HG02759 (cell line): ENCODE measurements at regions not wholly inside any gene's neighbourhood (a gene's known extent, or its start where the extent isn't known, plus 50 kb on each side); places are given as distances from the start of the nearest gene placed in this dataset.

Experiments used
- ATAC-seq: cut with Tn5 transposase; IDR thresholded peaks from one replicate; pipeline ENCODE4 v1.9.1; 2021; ENCODE audit warnings: mild to moderate bottlenecking, moderate library complexity; ENCODE audit not compliant: unreplicated experiment

DNA sequence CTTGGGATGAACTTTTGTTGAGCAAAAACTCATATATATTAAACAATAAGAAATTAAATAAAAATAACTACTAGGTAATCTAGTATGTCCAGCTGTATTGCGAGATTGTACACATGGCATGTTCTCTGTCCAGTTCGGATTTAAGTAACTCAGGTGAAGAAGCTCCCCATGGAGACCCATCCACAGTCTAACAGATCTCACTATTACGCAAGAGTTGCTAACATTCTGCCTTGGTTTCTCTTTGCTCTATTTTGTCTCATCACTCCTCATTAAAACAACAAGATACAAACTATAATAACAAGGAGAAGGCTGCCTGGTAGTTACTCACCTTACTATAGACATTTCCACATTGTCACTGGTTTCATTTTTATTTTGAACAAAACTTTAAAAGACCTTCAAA, 1372.3 kb upstream of the CELF2 start:
- no peak for ATAC-seq

DNA sequence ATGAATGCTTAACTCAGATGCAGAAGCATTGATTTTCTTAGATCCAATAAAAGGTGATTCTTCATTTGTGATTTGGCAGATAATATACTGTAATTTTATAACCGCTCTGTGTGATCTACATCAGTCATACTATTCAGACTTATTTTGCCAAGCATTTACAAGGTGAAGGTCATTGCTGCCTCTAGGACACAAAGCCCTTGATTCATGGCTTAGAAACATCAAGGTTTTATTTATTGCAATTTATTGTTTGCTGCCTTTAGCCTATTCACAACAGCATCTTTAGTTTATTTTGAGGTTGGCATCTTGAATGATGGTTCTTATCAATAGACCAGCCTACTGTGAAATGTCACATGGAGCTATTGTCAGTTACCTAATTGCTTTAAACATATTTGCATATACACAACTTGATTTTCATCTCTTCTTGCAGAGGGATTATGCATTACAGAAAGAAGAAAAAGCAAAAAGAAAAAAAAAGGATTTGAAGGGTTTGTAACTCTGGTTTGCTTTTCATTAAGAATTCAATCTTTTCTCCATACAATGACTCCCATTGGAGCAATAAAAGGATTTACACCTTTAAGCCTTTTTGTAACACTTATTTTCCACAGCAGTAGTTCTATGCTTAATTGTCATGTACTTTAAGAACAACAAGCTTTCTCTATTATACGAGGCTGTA, 1371.6 kb upstream of the CELF2 start:
- no peak for ATAC-seq

DNA sequence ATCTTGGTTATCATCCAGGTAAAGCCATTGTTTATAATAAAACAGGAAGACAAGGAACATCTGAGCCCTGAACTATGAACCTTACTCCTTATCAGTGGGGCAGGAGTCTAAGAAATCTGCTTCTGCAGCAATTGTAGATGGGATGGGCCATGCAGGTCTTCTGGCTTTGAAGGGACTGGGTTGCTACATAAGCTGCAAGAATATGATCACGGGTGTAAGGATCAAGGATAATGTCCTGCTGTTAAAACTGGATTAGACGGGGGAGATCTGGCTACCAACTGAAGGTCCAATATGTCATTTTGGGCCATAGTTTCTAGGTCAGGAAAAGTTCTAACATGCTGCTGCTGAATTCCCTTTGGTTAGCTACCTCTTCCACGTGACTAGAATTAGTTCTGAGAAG, 1363.4 kb upstream of the CELF2 start:
- no peak for ATAC-seq

DNA sequence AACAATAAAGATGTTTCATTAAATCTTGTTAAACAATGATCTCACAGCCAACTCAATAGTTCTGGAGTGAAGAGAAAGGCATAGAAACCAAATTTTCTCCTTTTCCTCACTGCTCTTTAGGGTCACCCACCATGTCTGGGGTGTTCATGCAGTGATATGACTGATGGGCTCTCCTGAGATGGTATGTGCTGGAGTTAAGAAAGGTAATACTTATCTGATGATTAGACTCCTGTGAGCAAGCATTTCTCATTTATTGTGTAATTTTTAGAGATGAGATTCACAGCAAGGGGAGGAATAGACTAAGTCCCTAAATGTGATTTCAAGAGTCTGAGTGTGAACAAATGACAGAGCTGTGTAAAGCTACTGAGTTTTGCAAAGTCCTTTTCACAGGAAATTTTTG, 1361.3 kb upstream of the CELF2 start:
- ATAC-seq, result no peak

DNA sequence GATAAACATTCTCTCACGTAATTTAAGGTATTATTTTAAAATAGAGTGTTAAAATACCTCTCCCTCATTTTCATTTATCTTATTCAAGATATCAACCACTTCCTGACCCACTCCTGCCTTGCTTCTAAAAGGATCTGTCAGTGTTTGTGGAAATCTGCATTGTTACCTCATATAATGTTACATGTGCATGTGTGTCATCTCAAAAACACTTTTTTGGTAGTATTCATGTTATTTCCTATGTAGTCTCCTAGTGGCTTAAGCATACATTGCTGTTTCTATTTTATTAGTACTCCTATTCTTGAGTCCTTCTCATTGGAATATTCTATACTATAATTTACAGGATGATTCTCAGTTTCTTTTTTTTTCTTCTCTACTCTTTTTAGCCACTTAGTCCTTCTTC, 1360.7 kb upstream of the CELF2 start:
- ATAC-seq, result no peak

DNA sequence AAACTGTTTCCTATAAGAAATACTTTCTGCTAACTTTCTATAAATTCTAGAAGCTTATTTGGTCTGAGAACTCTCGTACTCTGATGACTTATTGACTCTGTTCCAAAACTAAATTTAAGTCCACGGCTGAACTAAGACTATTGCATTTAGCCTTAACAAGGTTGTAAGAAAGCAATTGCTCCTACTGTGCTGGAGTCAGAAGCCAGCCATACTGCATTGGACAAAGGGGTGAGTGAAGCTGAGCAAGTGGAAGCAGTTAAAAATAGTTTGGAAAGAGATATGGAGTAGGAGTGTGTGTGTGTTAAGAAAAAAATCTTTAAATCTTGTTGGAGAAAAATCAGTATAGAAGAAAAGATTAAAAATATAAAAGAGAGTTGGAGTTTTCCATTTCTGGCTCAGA, 1360.1 kb upstream of the CELF2 start:
- ATAC-seq, result no peak

DNA sequence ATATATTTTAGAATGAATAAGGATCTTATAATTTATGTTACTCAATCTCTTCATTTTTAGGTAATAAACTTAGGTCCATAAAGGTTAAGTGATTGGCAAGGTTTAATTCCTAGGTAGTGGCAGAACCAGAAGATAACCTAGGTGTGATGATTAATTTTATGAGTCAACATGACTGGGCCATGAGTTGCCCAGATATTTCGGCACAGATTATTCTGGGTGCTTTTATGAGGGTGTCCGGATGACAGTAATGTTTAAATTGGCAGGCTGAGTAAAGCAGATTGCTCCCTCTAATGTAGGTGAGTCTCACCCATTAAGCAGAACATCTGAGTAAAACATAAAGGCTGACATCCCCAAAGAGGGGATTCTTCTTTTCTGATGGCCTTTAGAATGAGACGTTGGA, 1349.3 kb upstream of the CELF2 start:
- no peak for ATAC-seq

DNA sequence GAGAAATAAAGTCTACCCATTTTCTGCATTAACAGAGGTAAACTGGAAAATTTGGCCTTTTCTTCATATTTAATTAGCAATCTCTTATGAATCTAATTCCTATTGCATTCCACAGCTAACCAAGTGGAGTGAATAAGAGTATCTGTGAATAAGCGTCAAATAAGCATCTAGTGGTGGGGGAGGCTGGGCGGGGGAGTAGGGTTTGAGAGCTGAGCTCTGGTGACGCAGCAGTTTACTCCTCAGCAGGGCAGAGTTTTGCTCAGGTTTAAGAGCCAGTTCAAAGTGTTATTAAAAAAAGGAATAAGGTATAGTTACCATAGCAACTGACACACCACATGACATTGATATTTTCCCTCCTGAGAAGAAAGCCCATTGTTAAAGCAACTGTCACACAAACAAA, 1346.8 kb upstream of the CELF2 start:
- ATAC-seq, result no peak

DNA sequence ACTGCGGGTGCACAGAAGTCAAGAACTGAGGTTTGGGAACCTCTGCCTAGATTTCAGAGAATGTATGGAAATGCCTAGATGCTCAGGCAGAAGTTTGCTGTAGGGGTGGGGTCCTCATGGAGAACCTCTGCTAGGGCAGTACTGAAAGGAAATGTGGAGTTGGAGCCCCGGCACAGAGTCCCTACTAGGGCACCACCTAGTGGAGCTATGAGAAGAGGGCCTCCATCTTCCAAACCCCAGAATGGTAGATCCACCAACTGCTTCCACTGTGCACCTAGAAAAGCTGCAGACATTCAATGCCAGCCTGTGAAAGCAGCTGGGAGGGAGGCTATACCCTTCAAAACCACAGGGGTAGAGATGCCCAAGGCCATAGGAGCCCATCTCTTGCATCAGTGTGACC, 1336.0 kb upstream of the CELF2 start:
- ATAC-seq, result no peak

DNA sequence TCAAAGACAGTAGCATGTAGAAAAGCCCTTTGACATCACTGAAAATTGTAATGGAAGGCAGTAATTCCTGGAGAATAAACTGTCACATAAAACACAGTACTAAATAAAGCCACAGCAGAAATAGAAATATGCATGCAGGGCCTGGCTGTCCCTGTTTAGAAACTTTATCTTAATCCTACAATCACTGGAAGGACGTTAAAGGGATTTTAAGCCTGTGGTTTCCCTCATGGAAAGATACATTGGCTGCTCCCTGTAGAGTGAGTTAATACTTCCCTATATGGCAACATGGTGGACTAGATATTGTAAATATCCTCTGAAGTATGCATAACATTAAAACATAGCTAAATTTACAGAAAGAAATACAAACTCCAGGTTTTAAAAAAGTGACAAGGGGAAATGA, 1334.9 kb upstream of the CELF2 start:
- ATAC-seq, result no peak

DNA sequence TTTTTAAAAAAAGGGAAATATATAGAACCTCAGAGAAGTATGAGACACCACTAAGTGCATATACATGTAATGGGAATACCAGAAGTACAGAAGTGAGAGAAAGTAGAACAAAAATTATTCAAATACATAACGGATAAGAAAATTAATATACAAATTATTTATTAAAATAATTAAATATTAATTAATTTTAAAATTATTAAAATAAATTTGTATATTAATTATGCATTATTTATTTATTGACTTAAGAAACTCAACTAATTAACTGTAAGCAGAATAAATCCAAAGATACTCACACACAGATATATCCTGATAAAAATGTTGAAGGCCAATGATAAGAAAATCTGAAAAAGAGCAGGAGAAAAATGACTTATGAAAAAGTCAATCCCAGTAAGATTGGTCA, 1333.5 kb upstream of the CELF2 start:
- ATAC-seq, result no peak

DNA sequence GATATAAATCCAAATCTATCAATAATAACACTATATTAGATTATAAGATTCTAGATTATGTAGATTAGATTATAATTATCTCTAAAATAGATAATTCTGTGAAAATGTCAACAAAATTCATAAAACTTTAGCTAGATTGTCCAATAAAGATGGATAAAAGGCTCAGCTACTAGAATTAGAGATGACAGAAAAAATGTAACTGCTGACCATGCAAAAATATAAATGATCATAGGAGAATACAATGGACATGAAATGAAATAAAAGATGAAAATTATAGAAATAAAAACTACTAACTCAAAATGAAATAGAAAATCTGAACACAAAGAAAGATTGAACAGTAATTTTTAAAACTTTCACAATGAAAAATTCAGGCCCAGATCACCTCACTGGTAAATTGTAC, 1332.1 kb upstream of the CELF2 start:
- ATAC-seq, result no peak

DNA sequence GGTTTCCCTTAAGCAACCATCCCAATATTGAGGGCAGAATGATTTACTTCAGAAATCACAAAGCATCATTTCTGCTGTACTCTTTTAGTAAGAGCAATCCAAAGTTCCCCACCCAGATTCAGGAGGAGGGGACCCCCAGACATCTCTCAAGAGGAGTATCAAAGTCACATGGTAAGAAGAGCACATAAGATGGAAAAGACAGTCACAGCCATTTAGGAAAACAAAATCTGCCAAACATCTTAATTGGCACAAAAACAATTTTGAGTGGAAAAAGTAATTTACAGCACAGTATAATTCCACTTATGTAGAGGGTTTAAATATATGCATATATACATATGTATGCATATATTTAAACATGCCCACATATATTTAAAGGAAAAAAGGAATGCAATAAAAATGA, 1329.0 kb upstream of the CELF2 start:
- ATAC-seq, result no peak

DNA sequence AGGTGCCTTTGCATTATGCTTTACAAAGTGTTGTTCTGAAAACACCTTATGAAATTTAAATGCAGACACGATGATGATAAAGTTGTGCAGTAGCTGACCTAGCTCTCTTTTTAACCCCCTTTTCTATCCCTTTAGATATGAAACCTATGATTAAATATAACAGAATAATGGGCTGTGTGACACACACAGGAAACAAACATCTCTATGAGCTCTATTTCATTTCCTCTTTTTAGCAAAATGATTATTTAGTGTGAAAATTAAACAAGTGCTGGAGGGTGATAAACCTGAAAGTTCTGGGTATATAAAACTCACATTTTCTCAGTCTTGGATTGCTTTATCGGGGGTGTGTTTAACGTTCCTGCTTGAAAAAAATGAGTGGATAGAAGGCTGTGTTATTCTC, 1310.5 kb upstream of the CELF2 start:
- no peak for ATAC-seq

DNA sequence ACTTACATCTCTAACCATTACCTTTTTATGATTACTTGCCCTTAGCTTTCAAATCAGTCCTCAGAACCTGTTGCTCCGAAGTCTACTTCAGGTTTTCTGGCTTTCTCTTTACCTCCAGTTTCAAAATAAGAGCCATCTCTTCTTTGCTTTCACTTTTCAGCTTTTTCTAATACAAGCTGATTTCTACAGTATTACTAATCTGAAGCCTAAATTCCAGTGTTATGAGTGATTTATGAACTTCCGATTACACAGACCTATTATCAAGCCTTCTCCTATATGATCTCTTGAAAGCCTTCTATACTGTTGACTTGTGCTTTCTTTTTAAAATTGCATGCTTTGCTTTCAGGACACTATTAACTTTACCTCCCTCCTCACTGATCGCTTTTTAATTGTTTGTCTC, 1307.8 kb upstream of the CELF2 start:
- ATAC-seq, result no peak

DNA sequence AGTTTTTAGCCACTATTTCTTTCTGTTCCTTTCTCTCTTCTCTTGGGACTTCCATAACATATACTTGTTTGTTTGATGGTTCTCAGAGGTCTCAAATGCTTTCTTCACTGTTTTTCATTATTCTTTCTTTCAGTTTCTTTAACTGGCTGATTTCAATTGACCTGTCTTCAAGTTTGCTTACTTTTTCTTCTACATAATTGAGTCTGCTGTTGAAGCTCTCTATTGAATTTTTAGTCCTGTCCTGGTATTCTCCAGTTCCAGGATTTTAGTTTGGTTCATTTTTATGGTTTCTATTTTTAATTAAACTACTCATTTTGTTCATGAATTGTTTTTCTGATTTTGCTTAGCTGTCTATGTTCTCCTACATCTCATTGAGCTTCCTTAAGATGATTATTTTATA, 1305.3 kb upstream of the CELF2 start:
- no peak for ATAC-seq

DNA sequence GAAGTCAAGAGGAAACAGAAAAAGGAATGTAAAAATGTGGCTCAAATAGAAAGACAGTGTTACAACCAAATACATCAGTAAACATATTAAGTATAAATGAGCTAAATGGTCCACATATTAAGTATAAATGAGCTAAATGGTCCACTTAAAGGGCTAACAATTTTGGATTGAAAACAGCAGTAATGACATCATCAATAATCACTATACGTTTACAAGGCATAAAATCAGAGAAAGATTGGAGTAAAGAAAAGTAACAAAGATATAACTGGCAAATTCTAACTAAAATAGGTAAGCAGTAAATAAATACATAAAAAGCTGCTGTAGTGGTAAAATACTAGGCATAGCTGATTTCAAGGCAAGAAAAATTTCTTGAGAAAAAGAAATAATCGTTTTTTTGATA, 1298.4 kb upstream of the CELF2 start:
- ATAC-seq, result no peak

DNA sequence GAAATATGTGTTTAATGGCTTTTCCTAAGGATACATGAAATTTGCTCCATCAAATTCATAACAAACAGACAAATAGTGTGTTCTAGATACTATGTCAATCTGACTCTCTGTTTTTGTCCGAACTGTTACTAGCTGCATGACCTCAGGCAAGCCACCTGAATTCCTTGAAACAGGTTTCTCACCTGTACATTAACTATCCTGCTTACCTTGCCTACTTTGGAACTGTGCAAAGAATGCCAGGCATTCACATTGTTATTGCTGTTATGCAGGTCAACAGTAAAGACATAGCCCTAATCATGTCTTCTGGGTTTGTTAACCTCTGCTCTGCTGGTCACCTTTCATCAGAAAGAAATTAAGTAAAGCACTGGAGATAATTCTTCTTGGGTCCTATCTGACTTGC, 1283.9 kb upstream of the CELF2 start:
- ATAC-seq, result no peak

DNA sequence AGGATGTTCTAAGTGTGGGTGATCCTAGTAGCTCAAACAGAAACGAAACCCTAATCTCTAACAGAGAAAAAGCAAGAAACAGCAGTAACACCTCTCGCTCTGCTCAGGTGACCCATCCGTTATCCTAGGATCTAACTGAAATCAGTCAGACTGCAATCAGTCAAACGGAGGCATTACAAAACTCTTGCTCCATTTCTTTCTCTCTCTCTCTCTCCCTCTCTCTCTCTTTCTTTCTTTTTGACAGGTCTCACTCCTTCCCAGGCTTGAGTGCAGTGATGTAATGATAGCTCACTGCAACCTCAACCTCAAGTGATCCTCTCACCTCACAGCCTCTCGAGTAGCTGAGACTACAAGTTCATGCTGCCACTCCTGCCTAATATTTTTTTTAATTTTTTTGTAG, 1283.5 kb upstream of the CELF2 start:
- no peak for ATAC-seq

DNA sequence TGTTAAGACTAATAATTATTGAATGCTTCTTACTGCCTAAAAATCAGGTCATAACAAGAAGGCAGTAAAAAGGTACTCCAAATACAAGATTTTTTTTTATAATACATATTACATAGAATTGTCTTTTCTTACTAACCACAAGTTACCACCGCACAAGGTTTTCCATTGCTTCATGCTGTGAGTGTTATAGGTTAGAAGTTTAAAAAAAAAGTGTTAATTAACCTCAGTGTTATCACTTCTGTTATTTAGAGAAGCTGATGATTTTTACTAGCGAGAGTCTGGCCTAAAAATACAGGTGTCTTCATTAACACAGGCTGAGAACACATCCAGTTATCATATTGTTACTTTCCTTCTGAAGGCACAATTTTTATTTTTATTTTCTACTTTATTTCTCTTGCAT, 1281.9 kb upstream of the CELF2 start:
- ATAC-seq, result no peak

DNA sequence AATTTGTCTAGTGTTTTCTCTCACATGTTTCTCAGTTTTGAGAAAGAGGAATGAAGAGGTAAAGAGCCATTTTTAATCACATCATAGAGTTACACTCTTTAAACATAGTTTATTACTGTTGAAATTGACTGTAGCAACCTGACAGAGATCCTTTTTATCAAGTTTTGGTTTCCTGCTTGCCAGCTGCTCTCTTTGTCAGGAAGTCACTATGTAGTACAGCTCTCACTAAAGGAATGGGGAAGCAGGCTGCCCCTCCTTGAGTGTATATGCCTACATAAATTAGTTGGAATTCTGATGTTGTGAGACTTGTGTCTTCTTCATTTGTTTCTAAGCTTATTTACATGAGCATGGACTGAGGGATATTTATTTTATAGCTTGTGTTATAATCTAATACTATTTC, 1274.0 kb upstream of the CELF2 start:
- no peak for ATAC-seq

DNA sequence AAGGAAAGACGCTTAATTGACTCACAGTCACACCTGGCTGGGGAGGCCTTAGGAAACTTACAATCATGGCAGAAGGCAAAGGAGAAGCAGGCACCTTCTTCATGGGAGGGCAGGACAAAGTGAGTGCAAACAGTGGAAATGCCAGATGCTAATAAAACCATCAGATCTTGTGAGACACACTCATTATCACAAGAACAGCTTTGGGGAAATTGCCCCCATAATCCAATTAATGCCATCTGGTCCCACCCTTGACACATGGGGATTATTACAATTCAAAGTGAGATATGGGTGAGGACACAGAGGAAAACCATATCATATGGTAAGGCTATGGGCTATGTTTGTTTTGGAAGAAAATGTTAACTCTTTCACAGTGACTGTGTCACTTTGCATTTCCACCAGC, 1272.5 kb upstream of the CELF2 start:
- ATAC-seq, result no peak

DNA sequence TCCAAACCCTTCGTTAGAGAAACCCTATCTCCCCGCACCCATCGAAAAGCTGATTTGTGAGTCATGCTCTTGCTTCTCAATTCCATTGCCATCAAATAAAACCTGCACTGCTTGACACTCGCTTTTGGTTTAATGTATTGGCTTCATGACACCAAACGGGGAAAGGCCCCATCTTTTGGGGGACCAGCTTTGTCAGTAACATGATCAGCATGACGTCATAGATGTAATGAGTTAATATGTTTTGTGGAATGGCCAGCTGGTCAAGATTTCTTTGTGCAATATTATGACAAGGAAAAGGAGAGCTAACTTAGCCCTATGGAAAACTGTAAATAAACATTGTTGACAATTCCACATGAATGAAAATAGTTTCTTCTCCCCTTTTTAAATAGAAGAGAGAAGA, 1260.5 kb upstream of the CELF2 start:
- no peak for ATAC-seq

DNA sequence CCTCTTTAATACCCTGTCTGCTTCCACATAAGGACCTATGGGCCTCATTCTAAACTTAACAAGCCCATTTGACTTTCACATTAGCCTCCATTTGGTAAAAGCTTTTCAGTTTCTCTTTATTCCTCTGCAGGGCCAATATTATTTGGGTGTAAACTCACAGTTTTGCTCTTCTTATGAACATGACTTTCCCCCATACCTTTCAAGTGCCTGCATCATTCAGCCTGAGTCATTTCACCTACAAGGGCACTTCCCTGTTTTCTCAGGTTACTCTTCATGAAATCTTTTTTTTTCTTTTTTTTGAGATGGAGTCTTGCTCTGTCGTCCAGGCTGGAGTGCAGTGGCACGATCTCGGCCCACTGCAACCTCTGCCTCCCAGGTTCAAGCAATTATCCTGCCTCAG, 1258.1 kb upstream of the CELF2 start:
- ATAC-seq, result no peak
